GM23338 (cell line): ENCODE measurements at regions not wholly inside any gene's neighbourhood (a gene's known extent, or its start where the extent isn't known, plus 50 kb on each side); places are given as distances from the start of the nearest gene placed in this dataset.

Experiments used
- ATAC-seq: fragments of 200-7000 bp; cut with Tn5 transposase; 3 replicates; pipeline ENCODE4 v1.9.1; 2020
- DNase-seq: peaks from one replicate; pipeline ENCODE4 v3.0.0-alpha.2; 2015; ENCODE audit warnings: low spot score
- H2AFZ ChIP-seq: fragments of 200-600 bp; sonication (generic); 2 replicates; pipeline ENCODE4 v1.8.0; 2016; ENCODE audit warnings: antibody characterized with exemption, mild to moderate bottlenecking, moderate library complexity
- H3F3A ChIP-seq: fragments of 200-600 bp; sonication (generic); replicated peaks from 2 replicates; pipeline ENCODE4 v1.8.0; 2017; ENCODE audit warnings: antibody characterized with exemption, mixed run types, low read depth
- H3K27ac ChIP-seq: fragments of 200-600 bp; sonication (generic); 2 replicates; pipeline ENCODE4 v1.6.1; 2016; ENCODE audit warnings: low read depth
- H3K27me3 ChIP-seq: fragments of 200-600 bp; sonication (generic); 2 replicates; pipeline ENCODE4 v1.8.0; 2016; ENCODE audit warnings: mild to moderate bottlenecking, mixed run types, moderate library complexity; ENCODE audit not compliant: insufficient read depth
- H3K36me3 ChIP-seq: fragments of 200-600 bp; sonication (generic); 2 replicates; pipeline ENCODE4 v1.8.0; 2016; ENCODE audit warnings: mild to moderate bottlenecking; ENCODE audit not compliant: insufficient read depth
- H3K4me1 ChIP-seq: fragments of 200-600 bp; sonication (generic); 2 replicates; pipeline ENCODE4 v1.8.0; 2016; ENCODE audit warnings: mild to moderate bottlenecking, moderate library complexity; ENCODE audit not compliant: insufficient read depth
- H3K4me2 ChIP-seq: fragments of 200-600 bp; sonication (generic); 2 replicates; pipeline ENCODE4 v1.7.1; 2017; ENCODE audit warnings: mixed run types
- H3K4me3 ChIP-seq: fragments of 200-600 bp; sonication (generic); 2 replicates; pipeline ENCODE4 v1.6.1; 2016; ENCODE audit warnings: mixed run types
- H3K79me2 ChIP-seq: fragments of 200-600 bp; sonication (generic); replicated peaks from 2 replicates; pipeline ENCODE4 v1.8.0; 2017; ENCODE audit warnings: mild to moderate bottlenecking; ENCODE audit not compliant: insufficient read depth
- H3K9me2 ChIP-seq: fragments of 200-600 bp; sonication (generic); 2 replicates; pipeline ENCODE4 v1.8.0; 2017; ENCODE audit not compliant: insufficient read depth
- H4K20me1 ChIP-seq: fragments of 200-600 bp; sonication (generic); replicated peaks from 2 replicates; pipeline ENCODE4 v1.8.0; 2017; ENCODE audit warnings: mild to moderate bottlenecking; ENCODE audit not compliant: insufficient read depth
- H3K27ac Mint-ChIP-seq: 2 replicates; pipeline ENCODE4 v1.8.0; 2020; ENCODE audit warnings: inconsistent platforms, mild to moderate bottlenecking, moderate library complexity, mixed read lengths
- H3K27me3 Mint-ChIP-seq: 3 replicates; pipeline ENCODE4 v1.8.0; 2022; ENCODE audit warnings: low read depth, mild to moderate bottlenecking, moderate library complexity, mixed read lengths, inconsistent platforms; ENCODE audit not compliant: insufficient read depth, poor library complexity
- H3K36me3 Mint-ChIP-seq: 3 replicates; pipeline ENCODE4 v1.8.0; 2021; ENCODE audit warnings: low read depth, mild to moderate bottlenecking, inconsistent platforms, moderate library complexity, mixed read lengths
- H3K4me1 Mint-ChIP-seq: 3 replicates; pipeline ENCODE4 v1.8.0; 2020; ENCODE audit warnings: mild to moderate bottlenecking, inconsistent platforms, mixed read lengths
- H3K4me3 Mint-ChIP-seq: 3 replicates; pipeline ENCODE4 v1.8.0; 2021; ENCODE audit warnings: moderate library complexity, mild to moderate bottlenecking, inconsistent platforms, mixed read lengths
- H3K9me3 Mint-ChIP-seq: 3 replicates; pipeline ENCODE4 v1.8.0; 2020; ENCODE audit warnings: moderate library complexity, mild to moderate bottlenecking, inconsistent platforms, mixed read lengths
- CREB1 ChIP-seq: fragments of 250-450 bp; sonication (Bioruptor Pico); IDR thresholded peaks from 2 replicates; pipeline ENCODE4 v1.5.0; 2020; ENCODE audit warnings: low read depth, mild to moderate bottlenecking, moderate library complexity
- EZH2 ChIP-seq: fragments of 200-600 bp; sonication (generic); IDR thresholded peaks from one replicate; pipeline ENCODE4 v1.8.0; 2017; ENCODE audit warnings: antibody characterized with exemption, mild to moderate bottlenecking, low read depth; ENCODE audit not compliant: unreplicated experiment
- EZH2phosphoT487 ChIP-seq: fragments of 200-600 bp; sonication (generic); IDR thresholded peaks from one replicate; pipeline ENCODE4 v1.8.1; 2018; ENCODE audit warnings: antibody characterized with exemption; ENCODE audit not compliant: unreplicated experiment
- JUNB ChIP-seq: IDR thresholded peaks from one replicate; pipeline ENCODE4 v1.6.1; 2016; ENCODE audit warnings: antibody characterized with exemption; ENCODE audit not compliant: unreplicated experiment
- NANOG ChIP-seq: IDR thresholded peaks from 2 replicates; pipeline ENCODE4 v1.6.1; 2016; ENCODE audit warnings: antibody characterized with exemption, borderline replicate concordance
- POLR2AphosphoS5 ChIP-seq: IDR thresholded peaks from 2 replicates; pipeline ENCODE4 v1.6.1; 2016; ENCODE audit warnings: antibody characterized with exemption, low read depth
- REST ChIP-seq: IDR thresholded peaks from one replicate; pipeline ENCODE4 v1.6.1; 2018; ENCODE audit warnings: antibody characterized with exemption; ENCODE audit not compliant: unreplicated experiment
- STAT1 ChIP-seq: IDR thresholded peaks from one replicate; pipeline ENCODE4 v1.6.1; 2016; ENCODE audit warnings: antibody characterized with exemption; ENCODE audit not compliant: unreplicated experiment
- ZNF114 ChIP-seq: fragments of 250-450 bp; sonication (Bioruptor Pico); IDR thresholded peaks from 2 replicates; pipeline ENCODE4 v1.5.0; 2020; ENCODE audit warnings: mild to moderate bottlenecking, moderate library complexity
- ZNF331 ChIP-seq: fragments of 250-450 bp; sonication (Bioruptor Pico); IDR thresholded peaks from 2 replicates; pipeline ENCODE4 v1.5.0; 2020; ENCODE audit warnings: low read depth, mild to moderate bottlenecking, moderate library complexity
- ZNF462 ChIP-seq: fragments of 250-450 bp; sonication (Bioruptor Pico); IDR thresholded peaks from 2 replicates; pipeline ENCODE4 v1.5.0; 2020; ENCODE audit warnings: mild to moderate bottlenecking, moderate library complexity
- TF ChIP-seq, protein P1 (sequence below): IDR thresholded peaks from 2 replicates; pipeline ENCODE4 v1.6.1; 2016; ENCODE audit warnings: antibody characterized with exemption
- TF ChIP-seq, protein P2 (sequence below), 2 experiments: fragments of 200-600 bp in 1 of 2; sonication (generic) in 1 of 2; conservative IDR thresholded peaks; 2 replicates each; pipeline versions ENCODE4 v1.5.1 to v1.6.1; 2016 to 2017; ENCODE audit warnings: antibody characterized with exemption in 2 of 2, low read depth in 2 of 2, mild to moderate bottlenecking in 2 of 2, moderate library complexity in 1 of 2

DNA sequence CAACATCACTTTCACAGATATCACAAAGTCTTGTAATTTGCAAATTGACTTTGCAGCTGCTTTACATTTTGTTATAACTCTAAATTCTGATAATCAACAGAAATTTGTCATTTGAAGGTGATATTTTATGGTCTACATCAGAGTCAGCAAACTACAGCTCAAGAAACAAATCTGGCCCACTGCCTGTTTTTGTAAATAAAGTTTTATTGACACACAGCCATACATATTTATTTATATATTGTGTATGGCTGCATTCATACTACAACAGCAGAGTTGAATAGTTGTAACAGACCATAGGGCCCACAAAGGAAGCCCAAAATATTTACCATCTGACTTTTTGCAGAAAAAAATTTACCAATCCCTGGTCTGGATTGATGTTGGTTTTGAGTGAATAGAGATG is 87.0 kb upstream of the GRIA1 start:
- Histone ChIP-seq H3K79me2 (no peaks in the 10 kb centered on the region), H3K9me2 (peaks cover 5% of the 10 kb centered on the region; the same call in 1 of the 2 replicates), H2AFZ (no peak overlapping the region), H3K4me2 (no peak overlapping the region), H3K4me3 (no peak overlapping the region), H3K36me3 (no peaks in the 10 kb centered on the region), H3K27me3 (no peaks in the 10 kb centered on the region), H3F3A (no peaks in the 10 kb centered on the region), H3K27ac (no peak overlapping the region), H3K4me1 (no peaks in the 10 kb centered on the region), H4K20me1 (no peaks in the 10 kb centered on the region)
- H3K9me3 Mint-ChIP-seq: no peaks in the 10 kb centered on the region
- DNase-seq (no peak), ATAC-seq (no peak)
- TF ChIP-seq, protein P1, sequence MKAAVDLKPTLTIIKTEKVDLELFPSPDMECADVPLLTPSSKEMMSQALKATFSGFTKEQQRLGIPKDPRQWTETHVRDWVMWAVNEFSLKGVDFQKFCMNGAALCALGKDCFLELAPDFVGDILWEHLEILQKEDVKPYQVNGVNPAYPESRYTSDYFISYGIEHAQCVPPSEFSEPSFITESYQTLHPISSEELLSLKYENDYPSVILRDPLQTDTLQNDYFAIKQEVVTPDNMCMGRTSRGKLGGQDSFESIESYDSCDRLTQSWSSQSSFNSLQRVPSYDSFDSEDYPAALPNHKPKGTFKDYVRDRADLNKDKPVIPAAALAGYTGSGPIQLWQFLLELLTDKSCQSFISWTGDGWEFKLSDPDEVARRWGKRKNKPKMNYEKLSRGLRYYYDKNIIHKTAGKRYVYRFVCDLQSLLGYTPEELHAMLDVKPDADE: no peak
- TF ChIP-seq REST (no peak), POLR2AphosphoS5 (no peak), CREB1 (CRISPR knock-in tag) (no peak), ZNF331 (CRISPR knock-in tag) (no peak), ZNF114 (CRISPR knock-in tag) (no peak), STAT1 (no peak), NANOG (no peak), EZH2 (no peak), EZH2phosphoT487 (no peak), JUNB (no peak), ZNF462 (CRISPR knock-in tag) (no peak)
- TF ChIP-seq, protein P2, sequence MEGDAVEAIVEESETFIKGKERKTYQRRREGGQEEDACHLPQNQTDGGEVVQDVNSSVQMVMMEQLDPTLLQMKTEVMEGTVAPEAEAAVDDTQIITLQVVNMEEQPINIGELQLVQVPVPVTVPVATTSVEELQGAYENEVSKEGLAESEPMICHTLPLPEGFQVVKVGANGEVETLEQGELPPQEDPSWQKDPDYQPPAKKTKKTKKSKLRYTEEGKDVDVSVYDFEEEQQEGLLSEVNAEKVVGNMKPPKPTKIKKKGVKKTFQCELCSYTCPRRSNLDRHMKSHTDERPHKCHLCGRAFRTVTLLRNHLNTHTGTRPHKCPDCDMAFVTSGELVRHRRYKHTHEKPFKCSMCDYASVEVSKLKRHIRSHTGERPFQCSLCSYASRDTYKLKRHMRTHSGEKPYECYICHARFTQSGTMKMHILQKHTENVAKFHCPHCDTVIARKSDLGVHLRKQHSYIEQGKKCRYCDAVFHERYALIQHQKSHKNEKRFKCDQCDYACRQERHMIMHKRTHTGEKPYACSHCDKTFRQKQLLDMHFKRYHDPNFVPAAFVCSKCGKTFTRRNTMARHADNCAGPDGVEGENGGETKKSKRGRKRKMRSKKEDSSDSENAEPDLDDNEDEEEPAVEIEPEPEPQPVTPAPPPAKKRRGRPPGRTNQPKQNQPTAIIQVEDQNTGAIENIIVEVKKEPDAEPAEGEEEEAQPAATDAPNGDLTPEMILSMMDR (conservative IDR thresholded peaks at IDR 0.05; ENCODE audit: low read depth in 2 of 2): no peak
- no peak overlapping the region for H3K27ac Mint-ChIP-seq
- H3K36me3 Mint-ChIP-seq: no peaks in the 10 kb centered on the region
- peaks cover 5% of the 10 kb centered on the region for H3K4me1 Mint-ChIP-seq
- no peak overlapping the region for H3K4me3 Mint-ChIP-seq
- H3K27me3 Mint-ChIP-seq: no peaks in the 10 kb centered on the region
